HepG2 (cell line): ENCODE measurements at regions not wholly inside any gene's neighbourhood (a gene's known extent, or its start where the extent isn't known, plus 50 kb on each side); places are given as distances from the start of the nearest gene placed in this dataset.

ENCODE experiments used
- EZH2 ChIP-seq: conservative IDR thresholded peaks from 2 replicates; pipeline ENCODE4 v1.6.1; 2012; ENCODE audit warnings: mild to moderate bottlenecking, low read depth, low read length, moderate library complexity
- KDM5B ChIP-seq: sonication (generic); formaldehyde crosslinking; IDR thresholded peaks from 2 replicates; pipeline ENCODE4 v1.4.0; 2020; ENCODE audit warnings: missing genetic modification reagents, mild to moderate bottlenecking, borderline replicate concordance
- RXRA ChIP-seq: sonication (generic); formaldehyde crosslinking; IDR thresholded peaks from 2 replicates; pipeline ENCODE4 v1.5.1; 2020; ENCODE audit warnings: missing genetic modification reagents
- ZFP41 ChIP-seq: sonication (generic); formaldehyde crosslinking; IDR thresholded peaks from 2 replicates; pipeline ENCODE4 v1.4.0; 2020; ENCODE audit warnings: mild to moderate bottlenecking, missing genetic modification reagents, borderline replicate concordance
- ZNF558 ChIP-seq: sonication (generic); formaldehyde crosslinking; IDR thresholded peaks from 2 replicates; pipeline ENCODE4 v1.9.0; 2022; ENCODE audit warnings: mild to moderate bottlenecking, missing genetic modification reagents, borderline replicate concordance
- TF ChIP-seq, protein P1 (sequence below): sonication (generic); formaldehyde crosslinking; IDR thresholded peaks from 2 replicates; pipeline ENCODE4 v1.4.0; 2020; ENCODE audit warnings: mild to moderate bottlenecking, missing genetic modification reagents
- TF ChIP-seq, protein P2 (sequence below): sonication (generic); formaldehyde crosslinking; IDR thresholded peaks from 2 replicates; pipeline ENCODE4 v1.9.0; 2021; ENCODE audit warnings: missing genetic modification reagents, borderline replicate concordance

DNA sequence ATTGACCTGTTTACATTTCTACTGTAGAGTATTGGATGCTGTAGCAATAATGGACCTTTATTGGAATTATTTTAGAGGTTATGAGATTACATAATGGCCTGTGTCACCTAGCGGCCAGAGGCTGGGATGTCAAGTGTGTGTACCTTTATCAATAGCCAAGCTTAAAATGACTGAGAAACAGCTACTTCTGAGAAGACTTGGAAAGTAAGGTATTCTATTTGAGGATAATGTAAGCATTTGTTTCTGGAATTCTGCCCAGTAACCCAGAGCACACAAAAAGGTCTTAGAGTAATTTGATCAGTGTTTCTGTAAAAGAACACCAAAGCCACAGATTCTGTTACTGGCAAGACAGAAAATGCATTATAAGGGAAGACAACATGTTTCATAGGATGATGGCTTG is 116.8 kb downstream of the MACIR start:
- TF ChIP-seq KDM5B (no peak), ZNF558 (CRISPR knock-in tag) (no peak), RXRA (CRISPR knock-in tag) (no peak), ZFP41 (CRISPR knock-in tag) (no peak), EZH2 (no peak)
- TF ChIP-seq, protein P1, sequence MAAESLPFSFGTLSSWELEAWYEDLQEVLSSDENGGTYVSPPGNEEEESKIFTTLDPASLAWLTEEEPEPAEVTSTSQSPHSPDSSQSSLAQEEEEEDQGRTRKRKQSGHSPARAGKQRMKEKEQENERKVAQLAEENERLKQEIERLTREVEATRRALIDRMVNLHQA: no peak
- TF ChIP-seq, protein P2, sequence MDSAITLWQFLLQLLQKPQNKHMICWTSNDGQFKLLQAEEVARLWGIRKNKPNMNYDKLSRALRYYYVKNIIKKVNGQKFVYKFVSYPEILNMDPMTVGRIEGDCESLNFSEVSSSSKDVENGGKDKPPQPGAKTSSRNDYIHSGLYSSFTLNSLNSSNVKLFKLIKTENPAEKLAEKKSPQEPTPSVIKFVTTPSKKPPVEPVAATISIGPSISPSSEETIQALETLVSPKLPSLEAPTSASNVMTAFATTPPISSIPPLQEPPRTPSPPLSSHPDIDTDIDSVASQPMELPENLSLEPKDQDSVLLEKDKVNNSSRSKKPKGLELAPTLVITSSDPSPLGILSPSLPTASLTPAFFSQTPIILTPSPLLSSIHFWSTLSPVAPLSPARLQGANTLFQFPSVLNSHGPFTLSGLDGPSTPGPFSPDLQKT: no peak
